SU-DHL-6 (cell line): ENCODE measurements at regions not wholly inside any gene's neighbourhood (a gene's known extent, or its start where the extent isn't known, plus 50 kb on each side); places are given as distances from the start of the nearest gene placed in this dataset.

Source experiments
- H2AFZ ChIP-seq: fragments of 200-600 bp; sonication (generic); 2 replicates; pipeline ENCODE4 v1.6.1; 2014; ENCODE audit warnings: low read depth, mild to moderate bottlenecking, moderate library complexity, mixed read lengths, antibody characterized with exemption, low read length; ENCODE audit not compliant: severe bottlenecking
- H3F3A ChIP-seq: fragments of 200-600 bp; shearing (Covaris generic); 2 replicates; pipeline ENCODE4 v1.6.0; 2016; ENCODE audit warnings: antibody characterized with exemption, mild to moderate bottlenecking; ENCODE audit not compliant: insufficient read depth
- H3K27ac ChIP-seq: fragments of 200-600 bp; sonication (generic); 2 replicates; pipeline ENCODE4 v1.5.1; 2016; ENCODE audit warnings: low read depth, mild to moderate bottlenecking, low read length, moderate library complexity, mixed read lengths
- H3K27me3 ChIP-seq: fragments of 200-600 bp; sonication (generic), shearing (Covaris generic); 2 replicates; pipeline ENCODE4 v1.6.0; 2014; ENCODE audit warnings: mild to moderate bottlenecking, low read length
- H3K36me3 ChIP-seq: fragments of 200-600 bp; sonication (generic); 2 replicates; pipeline ENCODE4 v1.6.1; 2014; ENCODE audit warnings: mild to moderate bottlenecking, low read length, mixed read lengths
- H3K4me2 ChIP-seq: fragments of 300-600, 200-600 bp; shearing (Covaris generic), sonication (generic); 2 replicates; pipeline ENCODE4 v1.6.0; 2014; ENCODE audit warnings: low read length, low read depth, mild to moderate bottlenecking; ENCODE audit not compliant: poor library complexity, severe bottlenecking
- H3K4me3 ChIP-seq: fragments of 200-600 bp; sonication (generic); 2 replicates; pipeline ENCODE4 v1.5.1; 2014; ENCODE audit warnings: antibody characterized with exemption, low read length, mild to moderate bottlenecking, mixed read lengths; ENCODE audit not compliant: insufficient read depth, poor library complexity, severe bottlenecking
- H3K79me2 ChIP-seq: fragments of 200-600 bp; sonication (generic); 2 replicates; pipeline ENCODE4 v1.6.1; 2014; ENCODE audit warnings: mild to moderate bottlenecking, low read length, moderate library complexity; ENCODE audit not compliant: insufficient read depth
- H3K9ac ChIP-seq: fragments of 200-600 bp; sonication (generic); 2 replicates; pipeline ENCODE4 v1.7.0; 2014; ENCODE audit warnings: mild to moderate bottlenecking, low read length
- H3K9me2 ChIP-seq: fragments of 200-600 bp; sonication (generic); replicated peaks from 2 replicates; pipeline ENCODE4 v1.6.1; 2014; ENCODE audit warnings: low read length; ENCODE audit not compliant: insufficient read depth
- H3K9me3 ChIP-seq: fragments of 200-600 bp; sonication (generic); 2 replicates; pipeline ENCODE4 v1.6.1; 2014; ENCODE audit warnings: low read length, mixed read lengths; ENCODE audit not compliant: insufficient read depth
- H4K20me1 ChIP-seq: fragments of 200-600 bp; sonication (generic); 2 replicates; pipeline ENCODE4 v1.6.1; 2014; ENCODE audit warnings: low read depth, mild to moderate bottlenecking, antibody characterized with exemption, low read length, moderate library complexity, mixed read lengths
- EZH2phosphoT487 ChIP-seq: fragments of 200-600 bp; sonication (generic), shearing (Covaris generic); conservative IDR thresholded peaks from 2 replicates; pipeline ENCODE4 v1.6.1; 2018; ENCODE audit warnings: mild to moderate bottlenecking, antibody characterized with exemption, low read length, moderate library complexity, mixed read lengths
- TF ChIP-seq, protein P1 (sequence below): fragments of 200-600 bp; sonication (generic); IDR thresholded peaks from one replicate; pipeline ENCODE4 v1.5.1; 2017; ENCODE audit warnings: antibody characterized with exemption, mild to moderate bottlenecking, low read length, moderate library complexity; ENCODE audit not compliant: insufficient read depth, poor library complexity, severe bottlenecking

DNA sequence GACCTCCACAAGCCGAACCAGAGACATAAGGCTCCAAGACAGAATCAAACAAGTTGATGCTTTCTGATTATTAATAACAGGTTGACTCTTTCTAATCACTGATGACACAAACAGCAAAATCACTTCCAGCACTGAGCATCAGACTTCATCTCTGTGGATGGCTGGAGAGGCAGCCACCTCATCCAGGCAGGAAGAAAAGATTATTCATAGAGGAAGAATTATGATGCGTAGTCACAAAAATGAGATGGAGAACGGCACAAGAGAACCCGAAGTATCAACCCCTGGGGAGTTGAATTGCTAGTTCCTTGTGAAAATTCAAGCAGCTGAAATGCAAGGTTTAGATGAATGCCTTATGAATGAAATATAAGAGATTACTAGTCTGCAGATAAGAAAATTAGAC is 49.9 kb upstream of the LMCD1 start:
- Histone ChIP-seq H4K20me1 (no peaks in the 10 kb centered on the region), H3K4me2 (no peak overlapping the region), H3K79me2 (no peaks in the 10 kb centered on the region), H2AFZ (no peak overlapping the region), H3K4me3 (no peak overlapping the region), H3K9me3 (no peaks in the 10 kb centered on the region), H3F3A (no peaks in the 10 kb centered on the region), H3K36me3 (no peaks in the 10 kb centered on the region), H3K9me2 (no peaks in the 10 kb centered on the region), H3K27ac (no peak overlapping the region), H3K9ac (no peak overlapping the region), H3K27me3 (0 out of 2 replicates have a peak, but pooled peaks cover 4% of the 10 kb centered on the region)
- no peak for TF ChIP-seq EZH2phosphoT487
- TF ChIP-seq, protein P1, sequence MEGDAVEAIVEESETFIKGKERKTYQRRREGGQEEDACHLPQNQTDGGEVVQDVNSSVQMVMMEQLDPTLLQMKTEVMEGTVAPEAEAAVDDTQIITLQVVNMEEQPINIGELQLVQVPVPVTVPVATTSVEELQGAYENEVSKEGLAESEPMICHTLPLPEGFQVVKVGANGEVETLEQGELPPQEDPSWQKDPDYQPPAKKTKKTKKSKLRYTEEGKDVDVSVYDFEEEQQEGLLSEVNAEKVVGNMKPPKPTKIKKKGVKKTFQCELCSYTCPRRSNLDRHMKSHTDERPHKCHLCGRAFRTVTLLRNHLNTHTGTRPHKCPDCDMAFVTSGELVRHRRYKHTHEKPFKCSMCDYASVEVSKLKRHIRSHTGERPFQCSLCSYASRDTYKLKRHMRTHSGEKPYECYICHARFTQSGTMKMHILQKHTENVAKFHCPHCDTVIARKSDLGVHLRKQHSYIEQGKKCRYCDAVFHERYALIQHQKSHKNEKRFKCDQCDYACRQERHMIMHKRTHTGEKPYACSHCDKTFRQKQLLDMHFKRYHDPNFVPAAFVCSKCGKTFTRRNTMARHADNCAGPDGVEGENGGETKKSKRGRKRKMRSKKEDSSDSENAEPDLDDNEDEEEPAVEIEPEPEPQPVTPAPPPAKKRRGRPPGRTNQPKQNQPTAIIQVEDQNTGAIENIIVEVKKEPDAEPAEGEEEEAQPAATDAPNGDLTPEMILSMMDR, result no peak
